ENCODE measurements at regions not wholly inside any gene's neighbourhood (a gene's known extent, or its start where the extent isn't known, plus 50 kb on each side); places are given as distances from the start of the nearest gene placed in this dataset.

DNA sequence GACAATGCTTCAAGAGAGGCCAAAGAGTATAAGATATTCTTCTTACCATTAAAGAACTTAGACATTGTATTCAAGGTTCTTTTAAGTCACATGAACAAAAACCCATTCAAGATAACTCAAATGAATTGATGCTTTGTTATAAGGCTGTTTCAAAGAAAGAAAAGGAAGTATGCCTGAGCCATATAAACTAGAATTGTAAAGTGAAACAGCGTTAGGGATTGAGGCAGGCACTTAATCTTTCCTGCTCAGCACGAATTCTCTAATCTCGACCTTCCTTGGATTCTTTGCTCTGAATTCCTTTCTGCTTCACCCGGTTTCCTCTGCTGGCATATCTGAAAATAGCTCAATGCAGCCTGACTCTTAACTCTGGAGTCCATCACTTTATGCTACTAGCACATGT is 595.4 kb downstream of the DIAPH3 start:
- no peaks in the 10 kb centered on the region for H3K4me1 ChIP-seq
- ATAC-seq: no peak
- peaks cover 0 to 4% (median 0%) of the 10 kb centered on the region in 3 donors for H3K9me3 ChIP-seq
- H3K36me3 ChIP-seq: no peaks in the 10 kb centered on the region
- H3K27me3 ChIP-seq: no peaks in the 10 kb centered on the region
- no peak overlapping the region for H3K4me3 ChIP-seq
- no peak overlapping the region for H3K27ac ChIP-seq
- TF ChIP-seq POLR2AphosphoS5 (IDR thresholded peaks at IDR 0.05) (no peak), POLR2A (IDR thresholded peaks at IDR 0.05) (no peak), EP300 (IDR thresholded peaks at IDR 0.05) (no peak)
- TF ChIP-seq, protein P1, sequence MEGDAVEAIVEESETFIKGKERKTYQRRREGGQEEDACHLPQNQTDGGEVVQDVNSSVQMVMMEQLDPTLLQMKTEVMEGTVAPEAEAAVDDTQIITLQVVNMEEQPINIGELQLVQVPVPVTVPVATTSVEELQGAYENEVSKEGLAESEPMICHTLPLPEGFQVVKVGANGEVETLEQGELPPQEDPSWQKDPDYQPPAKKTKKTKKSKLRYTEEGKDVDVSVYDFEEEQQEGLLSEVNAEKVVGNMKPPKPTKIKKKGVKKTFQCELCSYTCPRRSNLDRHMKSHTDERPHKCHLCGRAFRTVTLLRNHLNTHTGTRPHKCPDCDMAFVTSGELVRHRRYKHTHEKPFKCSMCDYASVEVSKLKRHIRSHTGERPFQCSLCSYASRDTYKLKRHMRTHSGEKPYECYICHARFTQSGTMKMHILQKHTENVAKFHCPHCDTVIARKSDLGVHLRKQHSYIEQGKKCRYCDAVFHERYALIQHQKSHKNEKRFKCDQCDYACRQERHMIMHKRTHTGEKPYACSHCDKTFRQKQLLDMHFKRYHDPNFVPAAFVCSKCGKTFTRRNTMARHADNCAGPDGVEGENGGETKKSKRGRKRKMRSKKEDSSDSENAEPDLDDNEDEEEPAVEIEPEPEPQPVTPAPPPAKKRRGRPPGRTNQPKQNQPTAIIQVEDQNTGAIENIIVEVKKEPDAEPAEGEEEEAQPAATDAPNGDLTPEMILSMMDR (IDR thresholded peaks at IDR 0.05): no peak
- WGBS, 2 donors (ENCODE audit: low coverage in 1 of 2): 33 to 65% methylated on average over 4 of the region's 4 CpGs

DNA sequence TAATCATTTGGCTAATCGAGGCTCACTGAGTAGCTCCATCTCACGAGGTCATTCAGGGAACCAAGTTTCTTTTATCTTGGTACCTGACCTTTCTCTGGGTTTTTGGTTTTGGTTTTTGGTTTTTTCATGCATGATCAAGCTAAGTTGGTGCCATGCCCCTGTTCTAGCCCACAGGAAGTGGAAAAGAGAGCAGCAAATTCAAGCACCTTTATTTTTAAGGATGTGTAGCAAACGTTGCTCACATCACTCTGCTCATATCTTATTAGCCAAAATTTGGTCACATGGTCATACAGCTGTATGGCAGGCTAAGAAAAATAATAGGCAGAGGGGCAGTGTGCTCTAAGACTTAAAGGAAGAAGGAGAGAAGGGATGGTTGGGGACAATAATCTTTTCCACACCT is 593.5 kb downstream of the DIAPH3 start:
- no peaks in the 10 kb centered on the region for H3K36me3 ChIP-seq
- H3K27ac ChIP-seq: no peak overlapping the region
- no peak for ATAC-seq
- H3K9me3 ChIP-seq: peaks cover 0 to 17% (median 0%) of the 10 kb centered on the region in 3 donors
- WGBS, 2 donors (ENCODE audit: low coverage in 1 of 2): 53 to 57% methylated on average over 3 of the region's 3 CpGs
- no peaks in the 10 kb centered on the region for H3K27me3 ChIP-seq
- H3K4me1 ChIP-seq: no peaks in the 10 kb centered on the region
- no peak overlapping the region for H3K4me3 ChIP-seq
- TF ChIP-seq EP300 (IDR thresholded peaks at IDR 0.05) (no peak), POLR2AphosphoS5 (IDR thresholded peaks at IDR 0.05) (no peak), POLR2A (IDR thresholded peaks at IDR 0.05) (no peak)
- TF ChIP-seq, protein P1 (IDR thresholded peaks at IDR 0.05): no peak

DNA sequence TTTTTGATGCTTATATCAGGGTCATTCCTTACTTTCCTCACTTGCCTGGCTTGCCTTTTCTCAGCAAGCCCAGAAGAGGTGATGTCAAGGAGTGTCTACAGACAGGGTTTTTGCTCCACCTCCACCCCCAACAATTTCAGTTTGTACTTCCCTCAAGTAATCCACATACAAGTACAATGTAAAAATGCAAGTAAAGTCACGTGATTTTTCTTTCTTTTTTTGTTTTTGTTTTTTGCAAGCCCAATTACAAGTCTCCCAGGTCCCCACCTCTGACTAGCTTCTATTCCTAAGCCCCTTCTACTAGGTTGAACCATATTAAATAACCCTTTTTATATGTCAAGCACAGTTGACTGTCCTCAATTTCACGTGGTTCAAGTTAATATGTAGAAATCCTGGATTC is 579.6 kb downstream of the DIAPH3 start:
- no peak for ATAC-seq
- H3K36me3 ChIP-seq: no peaks in the 10 kb centered on the region
- no peaks in the 10 kb centered on the region for H3K9me3 ChIP-seq
- TF ChIP-seq POLR2AphosphoS5 (IDR thresholded peaks at IDR 0.05) (no peak), EP300 (IDR thresholded peaks at IDR 0.05) (no peak), POLR2A (IDR thresholded peaks at IDR 0.05) (no peak)
- TF ChIP-seq, protein P1 (IDR thresholded peaks at IDR 0.05): no peak
- 60 to 83% methylated on average over 1 to 2 of the region's 2 CpGs for WGBS, 2 donors (ENCODE audit: low coverage in 1 of 2)
- H3K4me3 ChIP-seq: no peak overlapping the region
- H3K27ac ChIP-seq: no peak overlapping the region
- H3K27me3 ChIP-seq: no peaks in the 10 kb centered on the region
- no peaks in the 10 kb centered on the region for H3K4me1 ChIP-seq

DNA sequence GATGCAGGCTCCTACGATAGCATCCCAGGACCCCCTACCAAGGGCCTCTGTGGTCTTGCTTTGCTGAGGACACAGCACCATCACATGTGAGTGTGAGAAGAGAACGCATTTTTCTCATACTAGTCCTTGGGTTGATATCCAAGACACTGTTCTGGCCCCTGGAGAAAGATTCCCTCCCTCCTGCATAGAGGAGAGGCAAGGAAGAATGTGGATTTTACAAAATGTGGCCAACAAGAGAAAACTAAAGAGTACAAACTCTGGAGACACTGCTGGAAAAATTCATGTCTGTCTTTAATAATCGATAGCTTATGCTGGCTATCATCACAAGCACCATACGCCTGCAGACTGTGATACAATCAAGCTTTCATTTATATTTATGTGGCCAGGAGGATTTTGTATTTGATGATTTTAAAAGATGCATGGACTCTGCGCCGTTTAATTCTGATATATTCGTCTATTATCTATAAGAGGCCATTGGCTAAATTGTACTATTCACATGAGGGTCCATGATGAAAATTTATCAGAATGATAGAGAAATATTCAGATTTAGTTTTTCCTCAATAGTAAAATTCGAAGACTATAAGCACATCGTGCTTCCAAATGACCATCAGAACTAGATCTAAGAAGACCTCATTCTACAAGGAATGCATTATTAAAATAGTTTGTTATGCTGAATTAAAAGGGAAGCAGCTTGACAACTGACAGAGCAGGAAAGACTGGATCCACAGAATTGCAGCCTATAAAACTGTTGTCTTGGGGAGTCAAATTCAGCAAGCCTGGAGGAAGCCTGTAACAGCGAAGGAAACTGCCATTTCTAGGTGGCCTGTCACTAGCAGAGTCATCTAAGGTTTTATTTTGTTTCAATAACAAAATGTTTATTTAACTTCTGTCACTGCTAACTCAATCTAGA is 578.7 kb downstream of the DIAPH3 start:
- Histone ChIP-seq H3K4me3 (no peak overlapping the region), H3K27me3 (no peaks in the 10 kb centered on the region), H3K9me3 (no peaks in the 10 kb centered on the region), H3K36me3 (no peaks in the 10 kb centered on the region), H3K27ac (no peak overlapping the region), H3K4me1 (no peaks in the 10 kb centered on the region)
- no peak for ATAC-seq
- WGBS, 2 donors (ENCODE audit: low coverage in 1 of 2): 56 to 85% methylated on average over 9 to 10 of the region's 10 CpGs
- TF ChIP-seq EP300 (IDR thresholded peaks at IDR 0.05) (no peak), POLR2A (IDR thresholded peaks at IDR 0.05) (no peak), POLR2AphosphoS5 (IDR thresholded peaks at IDR 0.05) (no peak)
- TF ChIP-seq, protein P1 (IDR thresholded peaks at IDR 0.05): no peak

DNA sequence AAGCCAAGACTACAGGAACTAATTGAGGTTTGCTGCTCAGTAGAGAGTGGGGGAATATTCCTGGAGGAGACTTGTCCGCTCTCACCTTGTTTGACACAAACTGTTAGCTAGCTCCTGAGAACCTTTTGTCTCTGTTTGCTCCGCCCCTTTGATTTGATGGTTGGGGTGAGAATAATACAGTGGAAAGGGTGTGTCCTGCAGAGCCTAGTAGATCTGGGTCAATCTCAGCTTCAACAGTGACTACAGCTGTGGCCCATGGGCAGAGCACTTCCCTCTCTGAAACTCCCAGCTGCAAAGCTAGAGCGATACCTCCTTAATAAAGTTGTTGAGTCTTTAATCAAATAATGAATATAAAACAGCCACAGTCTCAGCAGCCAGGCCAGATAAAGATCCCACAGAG is 576.7 kb downstream of the DIAPH3 start:
- WGBS, 2 donors (ENCODE audit: low coverage in 1 of 2): 50 to 63% methylated on average over 2 to 3 of the region's 3 CpGs
- Histone ChIP-seq H3K36me3 (no peaks in the 10 kb centered on the region), H3K27ac (no peak overlapping the region), H3K4me3 (no peak overlapping the region), H3K4me1 (no peaks in the 10 kb centered on the region), H3K27me3 (no peaks in the 10 kb centered on the region), H3K9me3 (no peaks in the 10 kb centered on the region)
- ATAC-seq: no peak
- TF ChIP-seq, protein P1 (IDR thresholded peaks at IDR 0.05): no peak
- TF ChIP-seq POLR2A (IDR thresholded peaks at IDR 0.05) (no peak), EP300 (IDR thresholded peaks at IDR 0.05) (no peak), POLR2AphosphoS5 (IDR thresholded peaks at IDR 0.05) (no peak)

All from gastroesophageal sphincter (tissue), 4 donors.